HG03571 (cell line): ENCODE measurements at regions not wholly inside any gene's neighbourhood (a gene's known extent, or its start where the extent isn't known, plus 50 kb on each side); places are given as distances from the start of the nearest gene placed in this dataset.

Experiments
- ATAC-seq: cut with Tn5 transposase; IDR thresholded peaks from one replicate; pipeline ENCODE4 v1.9.1; 2021; ENCODE audit not compliant: unreplicated experiment

DNA sequence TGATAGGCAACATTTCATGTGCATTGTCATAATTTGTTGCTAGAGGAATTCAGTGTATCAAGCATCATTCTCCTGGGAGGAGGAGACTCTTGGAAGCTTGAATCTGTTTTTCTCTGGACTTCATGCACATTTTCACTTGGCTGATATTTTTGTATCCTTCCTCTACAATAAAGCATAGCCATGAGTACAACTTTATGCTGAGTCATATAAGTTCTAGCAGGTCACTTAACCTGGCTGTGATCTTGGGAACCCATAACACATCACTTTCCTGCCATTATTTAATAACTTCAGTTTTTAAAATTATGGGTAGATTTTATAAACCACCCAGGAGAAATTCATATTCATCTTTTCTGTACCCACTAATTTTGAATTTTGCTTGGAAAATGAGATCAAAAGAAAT is 203.0 kb upstream of the CD96 start:
- ATAC-seq = no peak

DNA sequence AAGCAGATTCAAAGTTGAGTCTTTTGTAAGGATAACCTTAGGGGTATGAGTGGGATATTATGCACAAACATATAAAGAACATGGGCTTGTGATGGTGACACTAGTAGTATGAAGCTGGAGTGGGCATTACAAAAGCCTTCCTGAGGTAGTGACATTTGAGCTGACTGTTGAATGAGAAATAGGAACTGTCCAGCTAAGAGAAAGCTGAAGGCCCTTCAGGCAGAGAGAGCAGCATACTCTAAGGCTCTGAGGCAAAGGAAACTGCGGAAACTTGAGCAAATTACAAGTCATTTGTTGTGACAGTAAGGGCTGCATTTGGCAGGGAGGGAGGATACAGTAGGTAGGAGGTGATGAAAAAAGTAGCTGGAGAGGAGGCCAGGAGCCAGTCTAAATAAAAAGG is 190.7 kb upstream of the CD96 start:
- ATAC-seq = no peak

GRCh38 chr3:111352585-111352984 is 189.4 kb upstream of the CD96 start:
- no peak for ATAC-seq

- no peak for ATAC-seq
Observed at GRCh38 chr3:111359261-111360030, 182.6 kb upstream of the CD96 start.

DNA sequence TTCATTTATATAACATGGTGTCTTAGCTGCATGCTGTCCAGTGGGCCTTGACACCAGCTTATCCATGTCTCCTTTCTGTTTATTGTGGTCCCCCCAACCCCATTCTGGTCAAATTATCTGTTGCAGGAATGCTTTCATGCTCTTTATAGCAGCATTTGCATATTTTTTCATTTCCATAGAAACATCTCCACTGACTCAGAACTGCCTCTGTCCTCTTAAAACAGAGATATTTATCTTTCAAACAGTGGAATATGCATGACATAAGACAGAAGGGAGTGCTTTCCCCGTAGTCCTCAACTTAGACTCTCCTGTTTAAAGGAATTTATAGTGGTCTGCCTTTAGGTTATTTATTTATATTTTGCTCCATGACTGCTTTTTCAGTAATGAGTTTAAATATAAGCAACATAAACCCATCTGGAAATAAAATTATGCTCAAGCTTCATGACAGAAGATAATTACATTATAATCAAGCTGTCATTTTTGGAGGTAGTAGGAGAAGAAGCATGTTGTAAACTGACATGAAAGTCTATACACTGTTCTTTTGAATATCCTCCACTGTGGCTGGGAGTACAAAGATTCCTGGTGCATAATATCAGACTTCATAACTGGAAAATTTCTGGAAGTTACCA is 179.5 kb upstream of the CD96 start:
- ATAC-seq = no peak

- no peak for ATAC-seq
Observed at GRCh38 chr3:111366515-111366914, 175.5 kb upstream of the CD96 start.

- ATAC-seq = no peak
Observed at GRCh38 chr3:111368056-111368455, 173.9 kb upstream of the CD96 start.

GRCh38 chr3:111369958-111370357 is 172.0 kb upstream of the CD96 start:
- no peak for ATAC-seq

- ATAC-seq = no peak
Observed at GRCh38 chr3:111373239-111373638, 168.8 kb upstream of the CD96 start.

DNA sequence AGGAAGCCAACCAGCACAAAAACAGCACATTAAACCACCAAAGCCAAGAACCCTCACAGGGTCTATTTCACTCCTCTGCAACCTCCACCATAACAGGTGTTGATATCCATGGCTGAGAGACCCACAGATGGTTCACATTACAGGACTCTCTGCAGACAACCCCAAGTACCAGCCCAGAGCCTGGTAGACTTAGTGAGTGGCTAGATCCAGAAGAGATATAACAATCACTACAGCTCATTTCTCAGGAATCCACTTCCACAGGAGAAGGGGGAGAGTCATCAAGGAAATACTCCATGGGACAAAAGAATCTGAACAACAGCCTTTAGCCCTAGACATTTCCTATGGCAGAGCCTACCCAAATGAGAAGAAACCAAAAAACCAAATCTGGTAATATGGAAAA is 168.1 kb upstream of the CD96 start:
- no peak for ATAC-seq

GRCh38 chr3:111385971-111386495 is 156.0 kb upstream of the CD96 start:
- ATAC-seq = no peak

DNA sequence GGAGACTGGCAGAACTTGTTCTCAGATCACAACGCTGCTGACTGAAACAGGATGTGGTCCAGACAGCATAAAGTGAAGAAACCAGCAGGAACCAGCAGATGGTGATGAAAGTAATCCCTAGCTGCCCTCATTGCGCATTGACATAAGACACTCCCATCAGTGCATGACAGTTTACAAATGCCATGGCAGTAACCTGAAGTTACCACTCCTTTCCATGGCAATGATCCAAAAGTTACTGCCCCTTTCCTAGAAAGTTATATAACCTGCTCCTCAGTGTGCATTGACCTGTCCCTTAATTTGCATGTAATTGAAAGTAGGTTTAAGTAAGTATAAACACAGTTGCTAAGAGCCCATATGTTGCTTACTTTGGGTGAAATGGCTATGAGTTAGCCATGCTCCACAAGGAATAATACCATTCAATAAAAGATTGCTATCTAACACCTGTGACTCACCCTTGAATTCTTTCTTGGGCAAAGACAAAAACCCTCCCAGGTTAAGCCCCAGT is 149.1 kb upstream of the CD96 start:
- ATAC-seq = no peak

DNA sequence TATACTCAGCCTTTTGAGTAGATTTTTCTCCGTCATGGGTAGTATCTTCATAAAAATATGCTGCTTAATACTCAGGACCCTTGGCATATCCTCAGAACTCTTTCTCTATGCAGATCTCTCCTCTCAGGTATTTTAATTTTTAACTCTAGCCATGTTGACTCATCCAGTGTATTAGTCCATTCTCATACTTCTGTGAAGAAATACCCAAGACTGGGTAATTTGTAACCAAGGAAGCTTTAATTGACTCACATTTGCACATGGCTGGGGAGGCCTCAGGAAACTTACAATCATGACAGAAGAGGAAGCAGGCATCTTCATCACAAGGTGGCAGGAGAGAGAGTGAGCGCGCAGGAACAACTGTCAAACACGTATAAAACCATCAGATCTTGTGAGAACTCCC is 129.3 kb upstream of the CD96 start:
- no peak for ATAC-seq

GRCh38 chr3:111414531-111414930 is 127.5 kb upstream of the CD96 start:
- ATAC-seq = no peak

DNA sequence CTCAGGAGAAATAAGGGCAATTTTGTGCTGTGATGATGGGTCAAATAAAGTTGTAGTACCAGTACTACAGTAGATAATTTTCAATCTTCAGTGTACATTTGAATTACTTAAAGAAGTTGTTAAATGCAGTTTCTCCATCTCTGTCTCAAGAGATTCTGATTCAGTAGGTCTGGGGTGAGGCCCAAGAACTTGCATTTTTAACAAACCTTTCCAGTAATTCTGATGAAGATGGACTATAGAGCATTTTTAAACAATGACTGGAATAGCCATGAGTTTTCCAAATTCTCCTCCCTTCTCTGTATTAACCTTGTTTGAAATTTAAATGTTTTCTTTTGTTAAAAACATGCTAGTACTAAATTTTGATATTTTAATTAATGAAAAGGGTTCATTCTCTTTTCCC is 127.0 kb upstream of the CD96 start:
- no peak for ATAC-seq

DNA sequence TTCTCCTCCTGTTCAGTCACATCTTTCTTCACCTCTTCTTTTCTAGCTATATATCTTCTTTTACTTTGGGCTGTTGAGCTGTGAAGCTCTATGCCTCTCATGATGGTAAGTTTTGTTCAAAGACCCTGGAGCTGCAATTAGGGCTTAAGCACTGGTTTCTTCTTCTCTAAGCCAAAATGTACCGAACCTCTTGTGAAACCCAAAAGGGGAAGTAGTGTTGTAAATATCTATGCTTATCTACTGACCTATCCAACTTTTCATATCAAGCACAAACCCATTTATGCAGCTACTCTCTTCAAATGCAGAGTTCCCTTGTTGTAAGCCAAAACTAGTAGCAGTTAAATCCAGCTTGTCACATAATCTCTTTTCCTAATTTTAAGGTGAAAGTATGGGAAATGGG is 123.6 kb upstream of the CD96 start:
- ATAC-seq = no peak

GRCh38 chr3:111428301-111428700 is 113.7 kb upstream of the CD96 start:
- ATAC-seq = no peak

DNA sequence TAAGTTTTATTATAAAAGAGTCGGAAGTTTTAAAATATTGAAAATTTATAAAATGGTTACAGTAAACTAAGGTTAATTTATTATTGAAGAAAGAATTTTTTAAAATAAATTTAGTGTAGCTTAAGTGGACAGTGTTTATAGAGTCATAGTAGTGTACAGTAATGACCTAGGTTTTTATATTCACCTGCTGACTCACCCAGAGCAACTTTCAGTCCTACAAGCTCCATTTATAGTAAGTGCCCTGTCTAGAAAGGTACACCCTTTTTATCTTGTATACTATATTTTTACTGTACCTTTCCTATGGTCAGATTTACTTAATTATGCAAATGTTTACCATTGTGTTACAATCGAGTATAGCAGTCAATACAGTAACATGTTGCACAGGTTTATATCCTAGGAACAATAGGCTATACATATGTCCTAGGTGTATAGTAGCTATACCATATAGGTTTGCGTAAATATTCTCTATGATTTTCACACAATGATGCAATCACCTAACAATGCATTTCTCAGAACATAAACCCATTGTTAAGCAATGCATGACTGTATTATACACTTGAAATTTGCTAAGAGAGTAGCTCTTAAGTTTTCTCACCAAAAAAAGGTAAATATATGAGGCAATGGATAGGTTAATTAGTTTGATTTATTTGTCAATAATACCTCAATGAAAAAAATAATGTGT is 106.9 kb upstream of the CD96 start:
- no peak for ATAC-seq

GRCh38 chr3:111438283-111438682 is 103.7 kb upstream of the CD96 start:
- no peak for ATAC-seq

DNA sequence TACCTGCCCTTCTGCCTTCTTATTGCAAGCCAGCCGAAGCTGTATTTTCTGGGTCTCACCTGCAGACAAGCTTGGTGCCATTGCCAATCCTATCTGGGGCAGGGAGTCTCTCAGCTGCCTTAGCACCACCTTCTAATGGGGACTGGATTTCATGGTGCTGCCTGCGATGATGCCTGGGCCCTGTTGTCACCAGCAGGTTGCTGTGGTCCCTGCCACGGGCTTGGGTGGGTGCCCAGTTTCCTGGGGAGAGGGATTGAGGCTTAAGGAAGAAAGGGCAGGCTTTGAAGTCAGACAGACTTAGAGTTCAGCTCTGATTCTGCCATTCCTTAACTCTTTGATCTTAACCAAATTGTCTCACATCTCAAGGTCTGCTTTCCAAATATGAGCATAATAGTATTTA is 87.4 kb upstream of the CD96 start:
- no peak for ATAC-seq

DNA sequence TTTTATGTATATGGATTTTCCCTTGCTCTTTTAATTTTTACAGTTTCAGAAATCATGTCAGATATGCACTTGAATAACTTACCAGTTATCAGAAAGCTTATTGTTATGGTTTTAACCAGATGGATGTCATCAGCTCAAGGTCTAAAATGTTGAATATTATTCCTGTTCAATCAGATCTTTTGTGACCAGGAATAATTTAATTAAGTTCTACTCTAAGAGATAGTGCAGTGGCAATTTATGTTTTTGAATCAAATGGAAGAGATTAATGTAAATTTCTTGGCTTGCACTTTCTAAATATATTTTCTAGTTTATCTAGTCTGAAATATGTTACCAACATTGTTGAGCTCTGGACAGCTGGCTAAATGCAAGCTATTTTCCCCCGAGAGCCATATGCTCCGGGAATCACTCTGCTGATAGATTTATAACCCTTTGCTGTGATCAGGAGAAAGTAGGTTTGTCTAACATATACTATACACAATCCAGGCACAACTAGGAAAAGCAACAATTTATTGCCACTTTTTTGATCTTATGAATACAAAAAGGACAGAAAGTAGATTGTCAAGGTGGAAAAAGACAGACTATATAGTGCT is 76.8 kb upstream of the CD96 start:
- ATAC-seq = no peak
